GM21786 (cell line): ENCODE measurements at regions not wholly inside any gene's neighbourhood (a gene's known extent, or its start where the extent isn't known, plus 50 kb on each side); places are given as distances from the start of the nearest gene placed in this dataset.
"Not testable (repeated sequence)": the region's sequence is repeated elsewhere in the genome, so short reads cannot be mapped to it uniquely, and the experiment has no call there.

Experiments
- ATAC-seq: cut with Tn5 transposase; IDR thresholded peaks from one replicate; pipeline ENCODE4 v1.9.1; 2021; ENCODE audit not compliant: unreplicated experiment

GRCh38 chr1:98145655-98146054 lies 224.8 kb upstream of the DPYD start:
- ATAC-seq, result no peak

- peak; percentile 61 for ATAC-seq
These were observed 222.6 kb upstream of the DPYD start for GRCh38 chr1:98143403-98143802.

- ATAC-seq, result no peak
These were observed 212.3 kb upstream of the DPYD start for GRCh38 chr1:98133131-98133530.

- ATAC-seq, result no peak
These were observed 209.6 kb upstream of the DPYD start for GRCh38 chr1:98130408-98130807.

GRCh38 chr1:98129491-98129890 lies 208.7 kb upstream of the DPYD start:
- no peak for ATAC-seq

GRCh38 chr1:98126740-98127139 lies 205.9 kb upstream of the DPYD start:
- ATAC-seq, result no peak

- no peak for ATAC-seq
These were observed 200.8 kb upstream of the DPYD start for GRCh38 chr1:98121646-98122045.

- no peak for ATAC-seq
These were observed 199.0 kb upstream of the DPYD start for GRCh38 chr1:98119796-98120195.

- no peak for ATAC-seq
These were observed 193.0 kb upstream of the DPYD start for GRCh38 chr1:98113811-98114210.

GRCh38 chr1:98112626-98113025 lies 191.8 kb upstream of the DPYD start:
- no peak for ATAC-seq

GRCh38 chr1:98110674-98111073 lies 189.8 kb upstream of the DPYD start:
- ATAC-seq, result no peak

GRCh38 chr1:98108378-98108777 lies 187.5 kb upstream of the DPYD start:
- ATAC-seq, result not testable (repeated sequence)

- no peak for ATAC-seq
These were observed 186.4 kb upstream of the DPYD start for GRCh38 chr1:98107256-98107655.

GRCh38 chr1:98104289-98104688 lies 183.5 kb upstream of the DPYD start:
- no peak for ATAC-seq

- no peak for ATAC-seq
These were observed 182.9 kb upstream of the DPYD start for GRCh38 chr1:98103617-98104285.

- ATAC-seq, result no peak
These were observed 181.7 kb upstream of the DPYD start for GRCh38 chr1:98102345-98103030.

GRCh38 chr1:98101364-98101763 lies 180.5 kb upstream of the DPYD start:
- ATAC-seq, result no peak

- ATAC-seq, result no peak
These were observed 178.7 kb upstream of the DPYD start for GRCh38 chr1:98099501-98099900.

- ATAC-seq, result no peak
These were observed 177.6 kb upstream of the DPYD start for GRCh38 chr1:98098473-98098872.

GRCh38 chr1:98090351-98090750 lies 169.5 kb upstream of the DPYD start:
- ATAC-seq, result no peak

- no peak for ATAC-seq
These were observed 167.5 kb upstream of the DPYD start for GRCh38 chr1:98088381-98088780.

- ATAC-seq, result no peak
These were observed 166.1 kb upstream of the DPYD start for GRCh38 chr1:98086796-98087441.
